AG09309 (cell line): ENCODE measurements at regions not wholly inside any gene's neighbourhood (a gene's known extent, or its start where the extent isn't known, plus 50 kb on each side); places are given as distances from the start of the nearest gene placed in this dataset.

ENCODE experiments used
- DNase-seq: peaks from one replicate; pipeline ENCODE4 v3.0.0-alpha.2; 2010; ENCODE audit warnings: low read depth
- H3K4me3 ChIP-seq: 2 replicates; pipeline ENCODE4 v1.5.1; 2011; ENCODE audit warnings: mild to moderate bottlenecking, low read depth, low read length, moderate library complexity; ENCODE audit not compliant: control insufficient read depth
- CTCF ChIP-seq: IDR thresholded peaks from 2 replicates; pipeline ENCODE4 v1.5.1; 2011; ENCODE audit warnings: mild to moderate bottlenecking, low read depth, low read length, inconsistent platforms; ENCODE audit not compliant: insufficient read depth, control insufficient read depth; ENCODE audit errors: missing control alignments

- no peak overlapping the region for H3K4me3 ChIP-seq
- TF ChIP-seq CTCF = no peak
Observed at GRCh38 chr5:164941132-164941531, 1435.7 kb downstream of the MAT2B start.

GRCh38 chr5:164950927-164951326 is 1445.5 kb downstream of the MAT2B start:
- no peak overlapping the region for H3K4me3 ChIP-seq
- DNase-seq = no peak
- no peak for TF ChIP-seq CTCF

More at GRCh38 chr5:164941132-164941531, 1435.7 kb downstream of the MAT2B start:
- DNase-seq = no peak

GRCh38 chr5:164951570-164951969 is 1446.2 kb downstream of the MAT2B start:
- DNase-seq = no peak
- H3K4me3 ChIP-seq = no peak overlapping the region
- no peak for TF ChIP-seq CTCF

- no peak for TF ChIP-seq CTCF
- no peak for DNase-seq
Observed at GRCh38 chr5:164958688-164959087, 1453.3 kb downstream of the MAT2B start.

GRCh38 chr5:164959761-164960160 is 1454.3 kb downstream of the MAT2B start:
- DNase-seq = no peak
- H3K4me3 ChIP-seq = no peak overlapping the region
- TF ChIP-seq CTCF = no peak

More at GRCh38 chr5:164958688-164959087, 1453.3 kb downstream of the MAT2B start:
- H3K4me3 ChIP-seq = no peak overlapping the region

- TF ChIP-seq CTCF = no peak
- H3K4me3 ChIP-seq = no peak overlapping the region
- DNase-seq = no peak
Observed at GRCh38 chr5:164962329-164962961, 1457.0 kb downstream of the MAT2B start.
